Astrocyte (in vitro differentiated cells and primary cell): ENCODE measurements at regions not wholly inside any gene's neighbourhood (a gene's known extent, or its start where the extent isn't known, plus 50 kb on each side); places are given as distances from the start of the nearest gene placed in this dataset.

Experiments used
- DNase-seq: peaks from one replicate; pipeline ENCODE4 v3.0.0-alpha.2; 2010; ENCODE audit warnings: low read depth
- FAIRE-seq: peaks from 2 replicates; lab custom pipeline; 2011; peaks lifted over from hg19 to GRCh38; lab: Jason Lieb, UNC
- H2AFZ ChIP-seq: 2 replicates; pipeline ENCODE4 v1.6.0; 2012; ENCODE audit warnings: low read depth, low read length, inconsistent platforms
- H3K27ac ChIP-seq: 2 replicates; pipeline ENCODE4 v1.5.1; 2011; ENCODE audit warnings: low read depth, low read length, inconsistent platforms
- H3K27me3 ChIP-seq: 2 replicates; pipeline ENCODE4 v1.6.0; 2011; ENCODE audit warnings: low read length, inconsistent platforms; ENCODE audit not compliant: insufficient read depth
- H3K36me3 ChIP-seq: 2 replicates; pipeline ENCODE4 v1.5.1; 2011; ENCODE audit warnings: low read length, inconsistent platforms; ENCODE audit not compliant: insufficient read depth
- H3K4me1 ChIP-seq: 2 replicates; pipeline ENCODE4 v1.5.1; 2011; ENCODE audit warnings: low read length, inconsistent platforms; ENCODE audit not compliant: insufficient read depth
- H3K4me2 ChIP-seq: 2 replicates; pipeline ENCODE4 v1.6.0; 2012; ENCODE audit warnings: low read length, inconsistent platforms
- H3K4me3 ChIP-seq: 2 replicates; pipeline ENCODE4 v1.5.1; 2011; ENCODE audit warnings: low read depth, mild to moderate bottlenecking, low read length, inconsistent platforms; ENCODE audit not compliant: insufficient read depth
- H3K79me2 ChIP-seq: 2 replicates; pipeline ENCODE4 v1.6.0; 2012; ENCODE audit warnings: mild to moderate bottlenecking, low read length, inconsistent platforms; ENCODE audit not compliant: insufficient read depth
- H3K9ac ChIP-seq: 2 replicates; pipeline ENCODE4 v1.6.0; 2012; ENCODE audit warnings: mild to moderate bottlenecking, low read length, inconsistent platforms
- H3K9me3 ChIP-seq: 2 replicates; pipeline ENCODE4 v1.5.1; 2012; ENCODE audit warnings: low read depth, mild to moderate bottlenecking, low read length, inconsistent platforms; ENCODE audit not compliant: insufficient read depth
- H4K20me1 ChIP-seq: 2 replicates; pipeline ENCODE4 v1.6.0; 2012; ENCODE audit warnings: low read length, inconsistent platforms; ENCODE audit not compliant: insufficient read depth
- H3K27ac Mint-ChIP-seq: one replicate; pipeline ENCODE4 v1.8.0; 2021; ENCODE audit warnings: mild to moderate bottlenecking, mixed read lengths; ENCODE audit not compliant: unreplicated experiment
- H3K27me3 Mint-ChIP-seq: one replicate; pipeline ENCODE4 v1.8.0; 2021; ENCODE audit warnings: low read depth, mixed read lengths; ENCODE audit not compliant: unreplicated experiment
- H3K36me3 Mint-ChIP-seq: one replicate; pipeline ENCODE4 v1.8.0; 2021; ENCODE audit warnings: low read depth, mixed read lengths; ENCODE audit not compliant: unreplicated experiment
- H3K4me1 Mint-ChIP-seq: one replicate; pipeline ENCODE4 v1.8.0; 2021; ENCODE audit warnings: low read depth, mixed read lengths; ENCODE audit not compliant: unreplicated experiment
- H3K4me3 Mint-ChIP-seq: one replicate; pipeline ENCODE4 v1.8.0; 2021; ENCODE audit warnings: mild to moderate bottlenecking, moderate library complexity, mixed read lengths; ENCODE audit not compliant: unreplicated experiment
- H3K9me3 Mint-ChIP-seq: one replicate; pipeline ENCODE4 v1.8.0; 2021; ENCODE audit warnings: mild to moderate bottlenecking, mixed read lengths; ENCODE audit not compliant: unreplicated experiment
- EZH2 ChIP-seq: IDR thresholded peaks from 2 replicates; pipeline ENCODE4 v1.6.1; 2012; ENCODE audit warnings: mild to moderate bottlenecking, low read length, inconsistent platforms; ENCODE audit not compliant: insufficient read depth
- TF ChIP-seq, protein P1 (sequence below): IDR thresholded peaks from 2 replicates; pipeline ENCODE4 v1.5.1; 2011; ENCODE audit warnings: low read depth, mild to moderate bottlenecking, inconsistent platforms, low read length, moderate library complexity; ENCODE audit not compliant: insufficient read depth

DNA sequence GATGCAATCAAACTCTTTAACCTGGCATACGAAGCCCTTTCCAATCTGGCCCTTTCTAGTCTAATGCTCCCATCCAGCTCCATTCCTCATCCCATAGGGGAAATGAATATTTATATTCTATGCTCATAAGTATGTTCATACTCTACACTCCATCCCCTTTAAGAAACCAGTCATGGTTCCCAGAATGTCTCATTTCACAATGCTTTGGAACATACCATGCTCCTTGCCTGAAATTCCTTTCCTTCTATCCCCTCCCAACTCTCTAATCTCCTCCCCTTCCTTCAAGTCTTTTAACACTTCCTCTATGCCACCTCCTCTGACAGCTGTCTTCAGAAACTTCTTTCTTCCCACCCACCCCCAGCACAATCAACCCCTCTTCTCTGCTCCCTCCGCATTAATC lies 207.0 kb upstream of the CAND1 start:
- Histone ChIP-seq H3K36me3 (no peaks in the 10 kb centered on the region), H3K27me3 (peaks cover 3% of the 10 kb centered on the region), H3K4me3 (no peak overlapping the region), H4K20me1 (peaks cover 2% of the 10 kb centered on the region), H3K4me1 (no peaks in the 10 kb centered on the region), H2AFZ (no peak overlapping the region), H3K9ac (no peak overlapping the region), H3K27ac (no peak overlapping the region), H3K9me3 (no peaks in the 10 kb centered on the region), H3K79me2 (peaks cover 4% of the 10 kb centered on the region), H3K4me2 (no peak overlapping the region)
- no peak for TF ChIP-seq EZH2
- TF ChIP-seq, protein P1, sequence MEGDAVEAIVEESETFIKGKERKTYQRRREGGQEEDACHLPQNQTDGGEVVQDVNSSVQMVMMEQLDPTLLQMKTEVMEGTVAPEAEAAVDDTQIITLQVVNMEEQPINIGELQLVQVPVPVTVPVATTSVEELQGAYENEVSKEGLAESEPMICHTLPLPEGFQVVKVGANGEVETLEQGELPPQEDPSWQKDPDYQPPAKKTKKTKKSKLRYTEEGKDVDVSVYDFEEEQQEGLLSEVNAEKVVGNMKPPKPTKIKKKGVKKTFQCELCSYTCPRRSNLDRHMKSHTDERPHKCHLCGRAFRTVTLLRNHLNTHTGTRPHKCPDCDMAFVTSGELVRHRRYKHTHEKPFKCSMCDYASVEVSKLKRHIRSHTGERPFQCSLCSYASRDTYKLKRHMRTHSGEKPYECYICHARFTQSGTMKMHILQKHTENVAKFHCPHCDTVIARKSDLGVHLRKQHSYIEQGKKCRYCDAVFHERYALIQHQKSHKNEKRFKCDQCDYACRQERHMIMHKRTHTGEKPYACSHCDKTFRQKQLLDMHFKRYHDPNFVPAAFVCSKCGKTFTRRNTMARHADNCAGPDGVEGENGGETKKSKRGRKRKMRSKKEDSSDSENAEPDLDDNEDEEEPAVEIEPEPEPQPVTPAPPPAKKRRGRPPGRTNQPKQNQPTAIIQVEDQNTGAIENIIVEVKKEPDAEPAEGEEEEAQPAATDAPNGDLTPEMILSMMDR = no peak
- peaks cover 2% of the 10 kb centered on the region for H3K9me3 Mint-ChIP-seq
- DNase-seq (no peak), FAIRE-seq (no peak)
- H3K4me1 Mint-ChIP-seq = no peaks in the 10 kb centered on the region
- no peaks in the 10 kb centered on the region for H3K36me3 Mint-ChIP-seq
- H3K27ac Mint-ChIP-seq = no peak overlapping the region
- H3K27me3 Mint-ChIP-seq = no peaks in the 10 kb centered on the region
- no peak overlapping the region for H3K4me3 Mint-ChIP-seq

DNA sequence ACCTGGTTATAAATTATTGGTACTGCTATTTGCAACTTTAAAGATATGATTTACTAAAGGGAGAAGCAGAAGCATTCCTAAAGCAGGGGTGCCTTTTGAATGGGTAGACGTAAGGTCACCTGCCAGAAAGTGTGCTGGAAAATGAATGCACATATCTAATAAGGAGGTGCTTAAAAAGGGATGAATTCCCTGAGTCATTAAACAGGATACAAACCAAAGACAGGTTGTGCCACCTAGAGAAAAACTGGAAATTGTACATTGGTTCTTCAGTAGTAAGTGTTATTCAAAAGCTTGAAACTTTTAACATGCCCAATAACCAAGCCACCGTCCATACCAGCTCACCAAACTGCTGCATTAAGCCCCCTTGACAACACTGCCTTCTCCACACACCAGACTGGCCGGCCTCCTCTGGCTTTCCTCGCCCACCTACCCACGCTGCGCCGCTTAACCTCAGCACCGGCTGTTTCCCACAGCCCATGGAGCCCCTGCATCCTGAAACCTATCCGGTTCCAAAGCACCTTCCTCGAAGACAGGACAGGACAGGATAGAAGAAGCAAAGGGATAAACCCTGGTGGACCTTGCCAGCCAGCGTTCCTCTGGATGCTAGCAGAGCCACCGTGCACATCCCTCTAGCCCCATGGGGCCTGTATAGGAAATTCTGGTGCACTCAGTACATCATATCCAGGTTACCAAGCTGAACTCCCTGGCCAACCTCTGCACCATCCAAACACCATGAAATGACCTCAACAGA lies 201.5 kb upstream of the CAND1 start:
- H3K27ac Mint-ChIP-seq = no peak overlapping the region
- Histone ChIP-seq H3K4me3 (peak overlapping the region; percentile 62), H3K9ac (peak overlapping the region; percentile 64), H3K36me3 (no peaks in the 10 kb centered on the region), H3K27ac (no peak overlapping the region), H3K27me3 (peaks cover 12% of the 10 kb centered on the region), H3K9me3 (no peaks in the 10 kb centered on the region), H4K20me1 (peaks cover 9% of the 10 kb centered on the region), H3K4me1 (peaks cover 8% of the 10 kb centered on the region), H3K4me2 (peak overlapping the region; percentile 87), H2AFZ (peak overlapping the region; percentile 56), H3K79me2 (peaks cover 6% of the 10 kb centered on the region)
- TF ChIP-seq EZH2 = no peak
- TF ChIP-seq, protein P1 = no peak
- FAIRE-seq (no peak), DNase-seq (no peak)
- H3K4me3 Mint-ChIP-seq = peak overlapping the region; percentile 93
- no peaks in the 10 kb centered on the region for H3K36me3 Mint-ChIP-seq
- peaks cover 3% of the 10 kb centered on the region for H3K9me3 Mint-ChIP-seq
- H3K4me1 Mint-ChIP-seq = peaks cover 10% of the 10 kb centered on the region
- no peaks in the 10 kb centered on the region for H3K27me3 Mint-ChIP-seq

DNA sequence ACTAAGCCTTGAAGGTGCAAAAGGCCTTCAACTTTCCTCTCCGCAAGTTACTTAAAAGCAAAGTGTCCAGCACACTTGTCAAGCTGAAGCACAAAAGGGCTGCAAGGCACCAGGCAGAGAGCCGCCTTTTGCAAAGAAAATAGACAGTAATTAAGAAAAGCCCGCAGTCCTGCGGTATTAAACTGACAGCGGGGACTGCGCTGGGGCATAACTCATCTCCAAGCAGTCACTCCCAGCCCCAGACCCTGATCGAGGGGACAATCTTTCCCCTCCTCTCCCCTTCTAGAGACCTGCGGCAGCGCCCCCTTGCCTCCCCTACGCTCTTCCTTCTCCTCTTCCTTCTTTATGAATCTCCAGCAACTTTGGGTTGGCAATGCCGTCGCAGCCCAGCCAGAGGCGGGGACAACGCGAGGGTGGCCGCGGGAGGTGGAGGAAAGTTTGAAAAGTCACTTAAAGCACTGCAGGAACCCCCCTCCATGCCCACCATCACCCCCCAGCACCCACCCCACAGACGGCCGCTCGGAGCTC lies 200.9 kb upstream of the CAND1 start:
- Histone ChIP-seq H3K4me3 (peak overlapping the region; percentile 62), H3K4me1 (peaks cover 8% of the 10 kb centered on the region), H3K27ac (no peak overlapping the region), H3K9me3 (no peaks in the 10 kb centered on the region), H2AFZ (peak overlapping the region; percentile 56), H3K9ac (peak overlapping the region; percentile 64), H3K4me2 (peak overlapping the region; percentile 87), H3K27me3 (peaks cover 12% of the 10 kb centered on the region), H3K36me3 (no peaks in the 10 kb centered on the region), H3K79me2 (peaks cover 6% of the 10 kb centered on the region), H4K20me1 (peaks cover 9% of the 10 kb centered on the region)
- H3K36me3 Mint-ChIP-seq = no peaks in the 10 kb centered on the region
- H3K27me3 Mint-ChIP-seq = no peaks in the 10 kb centered on the region
- H3K9me3 Mint-ChIP-seq = peaks cover 3% of the 10 kb centered on the region
- H3K4me1 Mint-ChIP-seq = peaks cover 10% of the 10 kb centered on the region
- FAIRE-seq (no peak), DNase-seq (no peak)
- peak overlapping the region; percentile 93 for H3K4me3 Mint-ChIP-seq
- TF ChIP-seq, protein P1 = no peak
- TF ChIP-seq EZH2 = no peak
- no peak overlapping the region for H3K27ac Mint-ChIP-seq
